ENCODE measurements at regions not wholly inside any gene's neighbourhood (a gene's known extent, or its start where the extent isn't known, plus 50 kb on each side); places are given as distances from the start of the nearest gene placed in this dataset.

DNA sequence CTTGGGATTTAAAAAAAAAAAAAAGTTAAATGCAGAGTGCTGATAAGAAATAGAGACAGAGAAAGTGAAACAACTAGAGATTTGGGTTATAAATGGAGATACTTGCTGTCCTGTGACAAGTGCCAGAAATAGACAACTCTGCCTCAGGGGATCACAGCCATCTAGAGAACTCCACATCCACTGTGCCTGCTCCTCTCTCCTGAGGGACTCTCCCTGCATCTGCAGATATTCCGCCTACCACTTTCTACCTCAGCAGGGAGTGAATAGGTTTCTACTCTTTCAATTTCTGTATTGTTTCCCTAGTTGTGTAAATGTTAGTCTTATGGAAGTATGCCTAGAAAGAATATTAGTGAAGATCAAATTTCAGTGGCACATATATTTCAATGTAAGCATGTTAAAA, 307.2 kb downstream of the HTR1A start:
- TF ChIP-seq, protein P1, sequence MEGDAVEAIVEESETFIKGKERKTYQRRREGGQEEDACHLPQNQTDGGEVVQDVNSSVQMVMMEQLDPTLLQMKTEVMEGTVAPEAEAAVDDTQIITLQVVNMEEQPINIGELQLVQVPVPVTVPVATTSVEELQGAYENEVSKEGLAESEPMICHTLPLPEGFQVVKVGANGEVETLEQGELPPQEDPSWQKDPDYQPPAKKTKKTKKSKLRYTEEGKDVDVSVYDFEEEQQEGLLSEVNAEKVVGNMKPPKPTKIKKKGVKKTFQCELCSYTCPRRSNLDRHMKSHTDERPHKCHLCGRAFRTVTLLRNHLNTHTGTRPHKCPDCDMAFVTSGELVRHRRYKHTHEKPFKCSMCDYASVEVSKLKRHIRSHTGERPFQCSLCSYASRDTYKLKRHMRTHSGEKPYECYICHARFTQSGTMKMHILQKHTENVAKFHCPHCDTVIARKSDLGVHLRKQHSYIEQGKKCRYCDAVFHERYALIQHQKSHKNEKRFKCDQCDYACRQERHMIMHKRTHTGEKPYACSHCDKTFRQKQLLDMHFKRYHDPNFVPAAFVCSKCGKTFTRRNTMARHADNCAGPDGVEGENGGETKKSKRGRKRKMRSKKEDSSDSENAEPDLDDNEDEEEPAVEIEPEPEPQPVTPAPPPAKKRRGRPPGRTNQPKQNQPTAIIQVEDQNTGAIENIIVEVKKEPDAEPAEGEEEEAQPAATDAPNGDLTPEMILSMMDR (conservative IDR thresholded peaks at IDR 0.05; ENCODE audit: control insufficient read depth, insufficient read depth, low read depth, low read length) = no peak
- DNase-seq (ENCODE audit: low read depth) = no peak
- no peak overlapping the region for H3K4me3 ChIP-seq (ENCODE audit: control insufficient read depth, low read depth, low read length)

DNA sequence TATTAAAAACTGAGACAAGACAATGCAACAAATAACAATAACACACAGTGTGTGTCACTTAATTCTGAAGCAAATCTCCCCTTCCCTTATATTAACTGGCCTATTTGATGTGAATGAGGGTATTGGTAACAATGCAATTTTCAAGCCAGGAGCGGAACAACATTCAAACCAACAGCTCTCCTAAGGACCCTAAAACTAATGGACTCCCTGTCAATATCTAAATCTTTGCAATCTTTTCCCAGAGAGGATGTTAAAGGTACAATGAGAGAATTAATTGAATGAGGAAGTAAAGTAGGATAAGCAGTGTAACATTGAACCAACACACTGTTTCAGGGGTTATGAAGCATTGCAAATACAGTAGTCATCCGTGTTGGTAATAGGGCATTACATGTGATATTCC, 311.7 kb downstream of the HTR1A start:
- no peak for DNase-seq (ENCODE audit: low read depth)
- H3K4me3 ChIP-seq (ENCODE audit: control insufficient read depth, low read depth, low read length) = no peak overlapping the region
- TF ChIP-seq, protein P1 (conservative IDR thresholded peaks at IDR 0.05; ENCODE audit: control insufficient read depth, insufficient read depth, low read depth, low read length) = no peak

DNA sequence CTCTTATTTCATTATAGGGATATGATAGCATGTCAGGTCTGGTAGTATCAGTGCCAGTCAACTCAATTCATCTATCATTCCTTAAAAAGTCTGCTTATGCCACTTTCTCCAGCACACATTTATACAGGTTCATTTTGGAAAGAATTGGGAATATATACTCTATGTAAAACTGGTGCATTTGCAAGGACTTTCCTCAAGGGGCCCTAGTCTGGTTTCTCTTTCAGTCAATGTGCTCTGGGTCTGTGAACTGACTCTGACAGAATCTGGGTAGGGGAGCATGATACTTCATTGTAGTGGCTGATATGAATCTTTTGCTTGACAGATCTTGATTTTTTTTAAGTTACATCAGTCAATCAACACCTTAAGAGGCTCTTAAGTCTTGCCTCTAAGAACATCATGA, 313.9 kb downstream of the HTR1A start:
- TF ChIP-seq, protein P1 (conservative IDR thresholded peaks at IDR 0.05; ENCODE audit: control insufficient read depth, insufficient read depth, low read depth, low read length) = no peak
- H3K4me3 ChIP-seq (ENCODE audit: control insufficient read depth, low read depth, low read length) = no peak overlapping the region
- DNase-seq (ENCODE audit: low read depth) = no peak

DNA sequence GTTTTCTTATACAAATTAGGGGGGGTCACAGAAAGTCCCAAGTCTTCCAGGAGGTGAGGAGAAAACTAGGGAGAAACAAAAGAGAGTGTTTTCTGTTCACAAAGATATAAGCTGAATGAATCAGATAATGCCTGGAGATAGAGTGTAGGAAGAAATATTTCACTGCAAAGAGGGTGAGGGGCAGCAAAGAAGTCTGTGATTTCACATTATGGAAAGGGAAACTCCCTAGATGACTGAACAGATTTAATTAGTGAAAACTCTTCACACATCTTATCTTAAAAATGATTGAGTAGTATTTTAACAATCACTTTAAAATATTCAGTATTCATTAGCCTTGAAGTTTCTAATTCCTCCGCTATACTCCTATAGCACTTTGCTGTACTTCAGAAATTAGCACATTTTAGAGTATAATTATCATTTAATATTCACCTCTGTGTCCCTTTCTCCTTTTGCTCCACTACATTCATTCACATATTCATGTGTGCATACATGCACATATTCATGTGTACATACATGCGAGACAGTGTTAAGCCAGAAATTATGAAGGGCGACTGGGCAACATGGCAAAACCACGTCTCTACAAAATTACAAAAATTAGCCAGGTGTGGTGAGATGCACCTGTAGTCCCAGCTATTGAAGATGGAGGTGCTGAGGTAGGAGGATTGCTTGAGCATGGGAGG, 332.2 kb downstream of the HTR1A start:
- DNase-seq (ENCODE audit: low read depth) = no peak
- H3K4me3 ChIP-seq (ENCODE audit: control insufficient read depth, low read depth, low read length) = no peak overlapping the region
- TF ChIP-seq, protein P1 (conservative IDR thresholded peaks at IDR 0.05; ENCODE audit: control insufficient read depth, insufficient read depth, low read depth, low read length) = no peak

DNA sequence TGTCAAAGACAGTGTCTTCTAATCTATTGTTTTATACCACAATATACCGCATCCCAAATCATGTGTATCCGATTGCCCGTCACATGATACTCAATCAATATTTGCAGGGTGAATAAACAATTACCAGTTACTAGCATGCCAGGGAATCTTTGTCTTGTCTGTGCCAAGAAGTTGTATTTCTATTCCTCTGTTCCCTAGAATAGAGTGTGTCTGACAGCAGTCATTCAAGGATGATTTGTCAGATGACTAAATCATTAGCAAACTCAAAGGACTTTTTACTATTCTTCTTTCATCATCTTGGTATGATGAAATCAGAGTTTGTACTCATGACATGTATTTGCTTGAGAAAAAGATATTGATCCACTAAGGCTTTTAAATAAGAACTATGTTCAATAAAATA, 348.8 kb downstream of the HTR1A start:
- H3K4me3 ChIP-seq (ENCODE audit: control insufficient read depth, low read depth, low read length) = no peak overlapping the region
- no peak for DNase-seq (ENCODE audit: low read depth)
- TF ChIP-seq, protein P1 (conservative IDR thresholded peaks at IDR 0.05; ENCODE audit: control insufficient read depth, insufficient read depth, low read depth, low read length) = no peak

DNA sequence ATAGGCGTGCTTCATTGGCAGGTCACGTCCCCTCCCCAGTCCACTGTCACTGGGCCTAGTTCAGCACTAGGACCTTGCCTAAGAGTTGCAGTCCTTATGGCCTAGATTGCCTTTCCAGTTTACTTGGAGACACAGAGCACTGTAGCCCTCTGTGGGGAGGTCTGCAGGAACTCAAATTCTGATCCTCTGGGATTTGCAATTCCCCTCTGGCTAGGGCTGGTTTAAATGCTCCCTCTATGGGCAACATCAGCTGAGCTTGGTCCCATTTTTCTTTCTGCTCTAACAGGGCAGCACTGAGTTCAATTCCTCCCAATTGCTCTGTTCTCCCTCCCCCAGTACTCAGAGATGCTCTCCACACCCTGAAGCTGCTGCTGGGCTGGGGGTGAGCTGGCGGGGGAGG, 358.2 kb downstream of the HTR1A start:
- H3K4me3 ChIP-seq (ENCODE audit: control insufficient read depth, low read depth, low read length) = no peak overlapping the region
- TF ChIP-seq, protein P1 (conservative IDR thresholded peaks at IDR 0.05; ENCODE audit: control insufficient read depth, insufficient read depth, low read depth, low read length) = no peak
- DNase-seq (ENCODE audit: low read depth) = no peak

DNA sequence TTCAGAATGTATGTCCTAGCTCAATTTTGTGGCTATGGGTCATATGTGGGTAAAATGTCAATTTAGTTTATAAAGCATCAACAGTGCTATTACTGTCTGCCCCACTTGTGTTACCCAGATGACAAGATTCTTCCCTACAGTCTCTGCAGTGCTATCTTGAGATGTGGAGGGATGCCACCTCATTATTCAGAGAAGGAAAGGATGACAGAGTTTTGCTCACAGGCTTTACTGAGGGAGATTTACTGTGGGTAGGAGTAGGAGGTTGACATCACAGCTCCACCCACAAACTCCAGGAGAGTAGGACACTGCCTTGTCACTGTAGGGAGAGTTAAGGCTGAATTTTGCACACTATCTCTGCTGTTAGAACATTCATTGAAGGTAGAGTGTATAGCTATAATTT, 359.3 kb downstream of the HTR1A start:
- no peak overlapping the region for H3K4me3 ChIP-seq (ENCODE audit: control insufficient read depth, low read depth, low read length)
- TF ChIP-seq, protein P1 (conservative IDR thresholded peaks at IDR 0.05; ENCODE audit: control insufficient read depth, insufficient read depth, low read depth, low read length) = no peak
- DNase-seq (ENCODE audit: low read depth) = no peak

Data from fibroblast of mammary gland (primary cell).